GM04504 (cell line): ENCODE measurements at regions not wholly inside any gene's neighbourhood (a gene's known extent, or its start where the extent isn't known, plus 50 kb on each side); places are given as distances from the start of the nearest gene placed in this dataset.
A peak's percentile ranks its signal among the peaks of the same experiment; 100 is the strongest.
"Not testable (repeated sequence)": the region's sequence is repeated elsewhere in the genome, so short reads cannot be mapped to it uniquely, and the experiment has no call there.

Experiments
- DNase-seq: peaks from one replicate; pipeline ENCODE4 v3.0.0-alpha.2; 2012; ENCODE audit warnings: low read depth

DNA sequence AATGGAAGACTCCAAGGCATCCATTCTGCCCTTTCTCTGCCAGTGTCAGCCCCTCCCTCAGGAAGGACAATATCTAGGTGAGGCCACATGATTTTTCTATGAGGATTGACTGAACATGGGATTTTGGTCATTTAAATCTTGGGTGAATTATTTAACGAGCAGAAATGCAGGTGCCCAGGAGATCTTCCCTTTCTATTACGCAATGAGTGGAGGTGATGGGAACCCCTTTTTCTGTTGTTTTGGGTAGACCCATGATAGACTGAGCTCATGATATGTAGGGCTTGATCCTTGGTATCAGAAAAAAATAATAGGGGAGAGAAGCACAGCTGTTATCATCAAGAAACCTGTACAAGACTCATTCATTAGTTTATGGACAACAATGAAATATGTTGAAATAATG is 112.6 kb upstream of the SPTLC3 start:
- no peak for DNase-seq

DNA sequence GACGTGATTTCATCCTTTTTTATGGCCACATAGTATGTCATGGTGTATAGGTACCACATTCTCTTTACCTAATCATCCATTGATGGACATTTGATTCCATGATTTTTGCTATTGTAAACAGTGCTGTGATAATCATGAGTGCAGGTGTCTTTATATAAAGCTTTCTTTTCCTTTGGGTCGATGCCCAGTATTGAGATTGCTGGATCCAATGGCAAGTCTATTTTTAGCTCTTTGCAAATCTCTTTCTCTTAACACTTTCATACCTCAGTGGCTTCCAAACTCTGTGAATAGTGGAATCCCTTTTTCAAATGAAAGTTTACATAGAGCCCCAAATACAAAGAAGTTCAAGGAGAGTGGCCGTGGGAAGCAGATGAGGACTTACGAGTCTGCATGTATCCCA is 105.8 kb upstream of the SPTLC3 start:
- no peak for DNase-seq

DNA sequence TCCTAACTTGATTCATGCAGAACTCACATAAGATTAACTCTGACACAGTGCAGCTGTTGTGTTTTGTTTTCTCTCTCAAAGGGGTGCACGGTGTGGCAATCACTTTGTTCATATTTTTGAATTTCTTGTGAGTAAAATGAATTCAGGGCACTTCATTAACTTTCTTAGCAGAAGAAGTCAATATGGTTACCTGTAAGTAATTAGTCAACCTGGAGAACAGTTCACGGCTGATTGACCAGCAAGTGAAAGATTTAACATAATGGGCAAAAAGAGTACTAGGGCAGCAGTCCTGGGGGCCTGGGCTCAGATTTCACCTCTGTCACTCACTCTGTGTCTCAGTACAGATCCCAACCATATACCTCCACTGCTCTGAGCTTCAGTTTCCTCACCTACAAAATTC is 102.4 kb upstream of the SPTLC3 start:
- DNase-seq = no peak

DNA sequence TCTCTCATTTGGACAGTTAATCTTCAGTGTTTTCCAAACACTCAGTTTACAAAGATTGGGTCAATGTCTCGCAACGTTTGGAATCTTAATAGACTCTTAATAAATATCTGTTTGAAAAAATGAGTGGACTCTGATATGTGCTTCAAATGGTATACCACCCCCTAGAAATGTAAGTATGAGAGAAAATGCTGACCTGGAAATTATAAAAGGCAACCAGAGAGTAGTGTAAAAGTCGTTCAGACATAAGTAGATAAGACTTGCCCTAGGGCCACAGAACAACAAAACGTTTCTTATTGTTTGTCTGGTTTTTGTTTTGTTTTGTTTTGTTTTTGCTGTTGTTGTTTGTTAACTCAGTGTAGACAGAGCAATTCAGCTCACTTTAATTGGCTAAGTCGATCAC is 97.4 kb upstream of the SPTLC3 start:
- no peak for DNase-seq

DNA sequence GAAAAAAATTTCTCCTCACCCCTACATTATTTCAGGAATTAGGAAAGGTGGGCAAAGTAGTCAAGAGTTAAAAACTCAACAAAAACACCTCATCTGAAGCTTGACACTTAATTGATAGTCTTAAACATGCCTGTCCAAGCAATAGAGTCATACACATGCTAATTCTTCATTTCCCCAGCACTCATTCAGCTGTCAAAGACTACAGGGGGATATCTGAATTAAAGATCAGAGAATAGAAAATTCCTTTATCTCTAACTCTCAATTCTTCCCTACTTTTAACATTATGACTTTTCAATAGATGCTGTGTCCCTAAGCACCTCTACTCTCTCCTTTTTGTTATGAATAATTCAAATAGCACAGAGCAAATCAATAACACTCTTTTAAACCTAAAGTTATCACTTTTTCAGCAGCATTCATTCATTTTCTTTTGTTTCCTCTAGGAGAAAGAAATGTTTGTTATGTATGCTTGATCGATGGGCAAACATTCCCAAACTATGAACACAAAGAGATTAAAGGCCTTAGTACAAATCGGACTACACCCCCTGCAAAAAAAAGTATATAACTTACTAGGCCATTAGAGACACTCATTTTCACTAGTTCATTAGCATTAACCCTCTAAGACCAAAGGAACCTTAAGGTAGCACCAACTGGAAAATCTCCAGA is 94.9 kb upstream of the SPTLC3 start:
- no peak for DNase-seq

DNA sequence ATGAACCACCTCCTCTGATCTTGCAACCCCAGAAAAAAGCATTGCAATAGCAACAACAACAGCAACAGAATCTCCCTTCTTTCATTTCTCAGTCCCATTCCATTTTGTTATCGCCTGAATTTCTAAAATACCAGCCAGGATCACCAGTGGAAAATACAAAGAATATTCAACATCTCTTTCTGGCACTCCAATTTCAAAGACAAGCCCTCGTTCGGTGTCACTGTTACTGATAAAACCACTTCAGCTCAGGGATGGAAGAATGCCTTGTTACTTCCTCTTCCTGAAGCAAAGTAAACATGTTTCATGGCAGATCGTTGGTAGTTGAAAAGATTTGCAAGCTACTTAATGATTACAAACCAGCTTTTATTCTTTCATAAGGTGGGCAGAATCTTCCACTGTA is 94.0 kb upstream of the SPTLC3 start:
- no peak for DNase-seq

DNA sequence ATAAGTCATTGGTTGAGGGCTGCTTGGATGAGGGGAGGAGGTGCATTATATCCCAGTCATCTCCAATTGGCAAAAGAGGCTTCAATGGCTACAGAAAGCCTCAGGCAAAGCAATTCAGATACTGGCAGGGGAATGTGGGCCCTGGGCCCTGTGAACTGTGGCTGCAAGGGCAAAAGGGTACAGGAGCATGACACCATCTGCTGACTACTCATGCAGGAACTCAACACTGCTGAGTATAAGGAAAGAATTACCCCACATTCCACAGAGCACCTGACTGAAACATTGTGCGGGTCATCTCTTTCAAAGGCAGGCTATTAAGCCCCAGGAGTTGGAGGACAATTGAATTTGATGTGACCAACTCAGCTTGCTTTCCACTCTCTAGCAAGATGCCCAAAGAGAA is 92.1 kb upstream of the SPTLC3 start:
- no peak for DNase-seq

DNA sequence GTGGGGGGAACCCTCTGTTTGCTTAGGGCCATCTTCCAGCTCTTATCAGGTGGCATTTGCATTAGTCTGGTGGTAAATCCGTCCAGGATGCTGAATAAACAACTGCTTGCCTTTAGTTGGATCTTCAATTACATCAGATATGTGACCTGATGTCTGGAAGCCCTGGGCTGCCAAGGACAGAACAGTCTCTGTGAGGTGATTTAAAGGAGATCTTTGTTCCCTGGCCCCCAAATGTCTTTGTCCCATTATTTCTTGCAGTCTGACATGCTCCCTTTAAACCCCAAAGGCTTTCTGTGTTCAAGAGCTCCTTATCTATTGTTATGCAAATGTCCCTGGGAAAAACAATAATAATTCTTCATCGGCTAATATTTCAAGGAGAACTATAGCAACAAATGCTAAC is 84.6 kb upstream of the SPTLC3 start:
- no peak for DNase-seq

DNA sequence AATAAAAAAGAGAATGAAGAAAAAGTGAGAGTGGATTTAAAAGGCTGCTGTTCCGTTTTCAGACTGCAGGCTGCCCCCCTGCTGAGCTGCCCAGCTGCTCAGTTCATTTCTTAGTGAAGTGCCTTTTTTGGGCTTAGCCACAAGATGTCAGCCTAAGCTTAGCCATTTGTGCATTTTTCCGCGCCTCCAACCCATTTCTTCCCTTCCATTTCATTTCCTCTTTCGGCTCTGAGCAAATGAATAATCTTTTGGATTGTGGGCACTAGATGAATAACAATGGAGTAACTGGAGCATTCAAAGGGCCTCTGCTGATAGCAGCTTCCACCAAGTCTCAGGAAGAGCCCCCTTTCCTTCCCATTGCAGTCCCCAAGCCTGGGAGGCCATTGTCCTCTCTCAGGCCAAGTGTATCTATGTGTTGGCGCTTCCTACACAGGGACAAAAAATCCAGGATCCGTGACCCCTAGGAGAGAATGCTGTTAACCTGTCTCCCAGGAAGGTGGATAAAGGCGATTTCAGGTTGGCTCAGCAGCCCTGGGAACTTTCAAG is 83.5 kb upstream of the SPTLC3 start:
- DNase-seq = peak; percentile 60

DNA sequence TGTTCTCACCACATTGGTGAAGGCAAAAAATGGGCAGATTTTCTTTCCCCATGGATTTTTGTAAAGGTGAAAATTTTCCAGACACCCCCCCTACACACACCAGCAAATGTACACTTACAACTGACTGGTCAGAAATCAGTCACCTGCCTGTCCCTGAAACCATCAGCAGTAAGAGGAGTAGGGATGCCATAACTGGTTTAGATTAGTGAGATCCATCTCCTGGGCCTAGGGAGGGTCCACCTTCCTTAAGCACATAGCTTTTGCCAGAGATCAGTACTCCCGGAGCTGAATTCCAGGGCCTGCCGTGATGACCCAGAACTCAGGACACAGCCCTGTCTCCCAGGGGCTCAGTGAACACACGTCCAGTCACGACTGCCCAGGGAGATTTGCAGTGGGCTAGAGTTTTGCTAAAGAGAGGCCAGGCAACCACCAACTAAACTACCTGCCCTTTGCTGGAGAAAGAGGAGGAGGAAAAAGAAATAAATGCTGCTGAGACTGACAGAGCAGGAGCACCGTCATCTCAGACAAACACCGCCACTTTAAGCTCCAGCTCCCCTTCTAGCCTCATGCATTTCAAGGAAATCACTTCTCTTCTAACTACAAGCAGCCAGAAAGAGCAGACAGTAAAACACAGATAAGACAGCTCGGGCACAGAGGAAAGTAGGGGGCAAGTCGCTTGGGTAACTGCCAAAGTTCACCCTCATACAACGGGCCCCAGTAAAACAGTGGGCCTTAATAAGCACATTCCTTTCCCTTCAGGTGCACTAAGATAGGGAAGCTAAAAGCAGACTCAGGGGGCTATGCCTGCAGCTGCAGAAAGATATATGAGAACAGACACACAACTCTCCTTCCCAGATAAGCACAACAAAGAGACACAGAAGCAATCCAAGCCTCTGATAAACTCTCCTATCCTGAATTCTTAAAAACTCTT is 82.6 kb upstream of the SPTLC3 start:
- no peak for DNase-seq

DNA sequence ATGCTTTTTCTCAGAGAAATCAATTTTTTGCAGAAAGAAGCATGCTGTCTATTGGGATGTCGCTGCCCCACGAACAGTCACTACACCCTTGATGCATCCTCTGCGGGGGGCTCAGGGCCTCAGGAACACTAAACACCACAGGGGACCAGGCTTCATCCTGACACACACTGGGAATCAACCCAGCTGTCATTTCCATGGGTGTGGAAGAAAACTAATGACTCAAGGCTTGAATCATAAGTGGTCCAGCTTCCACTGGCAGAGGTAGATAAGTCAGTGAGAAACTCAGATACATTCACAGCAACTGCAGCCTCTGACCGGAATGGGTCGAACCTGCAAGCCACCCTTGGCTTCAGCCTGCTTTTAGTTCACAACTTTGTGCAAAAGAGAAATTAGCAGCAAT is 81.3 kb upstream of the SPTLC3 start:
- peak; percentile 11 for DNase-seq

DNA sequence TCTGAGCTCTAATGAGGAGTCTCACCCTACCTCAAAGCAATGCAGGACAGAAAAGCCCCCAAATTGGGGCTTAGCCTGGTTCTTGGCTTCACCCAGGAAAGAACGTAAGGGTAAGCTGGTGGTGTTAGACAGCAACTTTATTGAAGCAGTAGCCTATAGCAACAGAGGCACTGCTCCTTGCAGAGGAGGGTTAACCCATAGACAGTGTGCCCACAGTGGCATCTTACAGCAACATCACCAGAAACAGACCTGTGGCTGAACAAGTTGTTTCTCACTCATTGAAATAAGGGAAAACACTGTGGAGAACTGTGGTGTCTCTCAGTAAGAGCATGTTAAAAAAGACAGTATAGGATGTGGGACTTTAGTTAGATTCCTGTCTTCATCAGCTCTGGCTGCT is 80.4 kb upstream of the SPTLC3 start:
- no peak for DNase-seq

DNA sequence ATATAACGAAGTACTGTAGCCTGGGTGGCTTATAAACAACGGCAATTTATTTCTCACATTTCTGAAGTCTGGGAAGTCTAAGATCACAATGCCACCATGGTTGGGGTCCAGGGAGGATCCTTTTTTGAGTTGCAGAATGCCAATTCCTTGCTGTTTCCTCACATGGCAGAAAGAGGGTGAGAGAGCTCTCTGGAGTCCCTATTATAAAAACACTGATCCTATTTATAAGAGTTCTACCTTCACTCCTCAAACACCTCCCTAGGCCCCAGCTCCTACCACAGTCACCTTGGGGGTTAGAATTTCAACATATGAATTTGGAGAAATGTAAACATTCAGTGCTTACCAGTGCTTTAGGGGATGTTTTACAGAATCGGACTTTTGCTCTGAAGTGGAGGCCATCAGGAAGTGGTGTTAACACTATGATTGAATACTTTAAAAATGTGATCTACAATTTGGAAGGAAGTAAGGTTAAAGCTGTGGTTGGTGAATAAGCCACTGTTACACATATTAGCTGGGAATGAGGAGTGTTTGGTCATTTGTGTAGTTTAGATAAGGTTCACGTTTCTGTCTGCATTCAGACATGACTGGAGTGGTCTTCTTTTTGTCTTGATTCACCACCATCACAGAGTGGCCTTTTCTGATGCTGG is 79.9 kb upstream of the SPTLC3 start:
- DNase-seq = peak; percentile 27

DNA sequence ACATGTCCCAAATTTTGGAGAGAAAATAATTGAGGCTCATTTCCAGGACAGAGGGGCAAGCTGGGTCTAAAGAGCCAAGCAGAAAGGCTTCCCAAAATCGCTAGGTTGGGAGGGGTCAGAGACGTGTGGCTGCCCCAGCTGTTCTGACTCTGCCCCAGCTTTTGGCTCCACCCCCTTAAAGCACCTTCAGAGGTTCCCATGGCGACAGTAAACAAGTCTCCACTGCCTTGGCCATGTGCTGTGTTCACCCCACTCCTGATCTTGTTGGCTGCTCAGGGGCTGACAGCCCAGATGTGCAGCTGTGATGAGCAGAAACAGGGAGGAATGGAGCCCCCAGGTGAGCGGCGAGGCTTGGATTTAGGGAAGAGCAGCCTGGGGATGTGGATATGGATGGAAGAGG is 72.8 kb upstream of the SPTLC3 start:
- DNase-seq = no peak

DNA sequence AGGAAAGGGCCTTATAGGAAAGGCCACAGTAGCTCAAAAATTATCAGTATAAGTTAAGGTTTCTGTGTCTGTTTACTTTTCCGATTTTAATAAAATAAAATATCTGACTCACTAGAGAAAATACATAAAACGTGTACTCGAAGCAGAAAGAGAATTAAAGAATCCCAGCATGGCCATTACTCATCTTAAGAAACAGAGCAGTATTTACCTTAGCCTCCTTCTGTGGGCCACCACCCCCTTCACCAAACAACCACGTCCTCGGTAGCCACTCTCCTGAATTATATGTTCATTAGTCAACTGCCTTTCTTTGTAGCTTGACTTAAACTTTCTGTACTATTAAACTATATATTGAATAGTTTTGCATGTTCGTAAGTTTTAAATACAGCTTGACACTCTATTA is 72.2 kb upstream of the SPTLC3 start:
- no peak for DNase-seq

DNA sequence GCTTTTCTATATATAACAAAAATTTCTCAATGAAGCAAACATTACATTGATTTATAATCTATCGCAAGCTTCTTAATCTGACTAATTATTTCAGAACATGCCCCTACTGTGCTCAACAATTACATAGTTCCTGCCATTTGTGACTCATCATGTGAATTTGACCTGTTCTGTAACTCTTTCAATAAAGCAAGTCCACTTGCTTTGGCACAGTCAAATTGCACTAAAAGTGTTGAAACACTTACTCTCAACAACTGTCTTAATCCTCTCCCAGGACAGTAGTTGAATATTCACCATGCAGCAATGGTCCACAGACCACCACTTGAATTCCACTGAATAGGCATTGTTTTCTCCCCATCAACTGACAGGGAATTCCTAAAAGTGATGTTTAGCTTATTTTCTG is 67.7 kb upstream of the SPTLC3 start:
- DNase-seq = no peak

DNA sequence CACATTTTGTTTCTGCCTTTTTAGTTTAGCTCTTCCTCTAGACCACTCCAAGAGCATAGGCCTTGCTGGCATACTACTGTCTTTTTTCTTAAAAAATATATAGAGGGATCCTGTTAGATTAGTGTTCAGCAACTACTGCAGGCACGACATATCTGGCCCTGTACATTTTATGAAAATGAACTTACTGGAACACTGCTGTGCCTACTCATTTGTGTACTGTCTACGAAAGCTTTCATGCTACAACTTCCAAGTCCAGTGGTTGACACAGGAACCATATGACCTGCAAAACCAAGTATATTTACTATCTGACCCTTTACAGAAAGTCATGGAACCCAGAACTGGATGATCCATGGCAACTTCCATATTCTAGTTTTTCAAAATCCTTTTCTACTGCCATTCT is 66.6 kb upstream of the SPTLC3 start:
- DNase-seq = no peak

DNA sequence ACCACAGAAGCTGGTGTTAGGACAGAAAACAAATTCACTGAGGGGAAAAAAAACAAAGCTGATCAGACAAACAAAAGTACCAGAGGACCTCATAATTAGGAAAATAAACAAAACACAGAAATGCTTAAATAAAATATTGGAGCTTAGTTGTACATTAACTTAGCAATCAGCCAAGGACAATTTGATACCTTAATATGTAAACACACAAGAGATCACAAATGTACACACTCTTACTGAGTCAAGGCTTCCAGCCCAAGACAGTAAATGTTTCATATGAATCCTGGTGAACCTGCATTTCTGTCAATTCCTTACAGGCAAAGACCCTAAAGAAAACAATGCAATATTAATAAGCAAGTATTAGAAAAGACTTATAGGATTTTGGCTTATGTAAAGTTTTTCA is 62.0 kb upstream of the SPTLC3 start:
- no peak for DNase-seq

DNA sequence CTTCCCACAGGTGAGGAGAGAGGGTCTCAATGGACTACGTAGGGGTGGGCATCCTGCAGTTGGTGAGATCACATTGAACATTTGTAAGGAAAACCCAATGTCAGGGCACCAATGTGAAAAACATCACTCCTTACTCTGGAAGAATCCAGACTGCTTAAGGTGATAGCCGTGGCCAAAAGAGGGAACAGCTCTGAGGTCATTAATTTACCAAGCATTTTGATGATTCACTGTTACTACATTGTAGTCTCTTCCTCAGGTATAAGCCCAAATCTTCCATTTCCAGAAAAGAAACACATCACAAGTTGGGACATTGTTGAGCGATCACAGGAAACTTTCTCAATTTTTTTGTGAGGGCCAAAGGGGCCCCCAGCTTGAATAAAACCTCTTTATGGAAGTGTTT is 61.1 kb upstream of the SPTLC3 start:
- DNase-seq = no peak

DNA sequence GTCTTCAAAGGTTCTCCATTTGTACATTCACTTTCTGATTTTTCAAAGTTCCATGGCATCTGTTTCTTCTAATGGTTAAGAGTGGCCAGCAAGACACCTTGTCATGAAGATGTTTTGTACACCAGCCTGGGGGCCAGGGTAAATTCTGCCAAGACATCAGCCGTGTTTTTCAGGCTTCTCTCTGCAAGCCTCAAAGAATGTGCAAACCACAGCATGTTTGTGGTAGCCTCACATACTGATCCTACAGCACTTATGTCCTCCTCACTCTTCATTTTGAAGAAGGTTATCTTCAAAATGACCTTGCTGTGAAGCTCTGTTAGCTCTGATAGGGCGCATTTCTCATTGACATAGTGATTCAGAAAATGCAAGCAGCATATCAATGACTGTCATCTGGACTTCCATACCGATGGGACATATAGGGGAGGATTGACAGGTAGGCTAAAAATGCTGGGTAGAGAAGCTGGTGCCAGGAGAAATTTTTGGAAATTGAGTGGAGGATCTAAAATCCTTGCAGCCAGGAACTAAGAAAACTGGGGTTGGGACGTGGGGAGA is 59.3 kb upstream of the SPTLC3 start:
- DNase-seq = no peak

DNA sequence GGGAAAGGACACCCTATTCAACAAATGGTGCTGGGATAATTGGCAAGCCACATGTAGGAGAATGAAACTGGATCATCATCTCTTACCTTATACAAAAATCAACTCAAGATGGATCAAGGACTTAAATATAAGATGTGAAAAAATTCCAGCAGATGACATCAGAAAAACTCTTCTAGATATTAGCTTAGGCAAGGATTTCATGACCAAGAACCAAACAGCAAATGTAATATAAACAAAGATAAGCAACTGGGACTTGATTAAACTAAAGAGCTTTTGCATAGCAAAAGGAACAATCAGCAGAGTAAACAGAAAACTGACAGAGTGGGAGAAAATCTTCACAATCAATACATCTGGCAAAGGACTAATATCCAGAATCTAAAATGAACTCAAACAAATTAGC is 54.5 kb upstream of the SPTLC3 start:
- DNase-seq = not testable (repeated sequence)

DNA sequence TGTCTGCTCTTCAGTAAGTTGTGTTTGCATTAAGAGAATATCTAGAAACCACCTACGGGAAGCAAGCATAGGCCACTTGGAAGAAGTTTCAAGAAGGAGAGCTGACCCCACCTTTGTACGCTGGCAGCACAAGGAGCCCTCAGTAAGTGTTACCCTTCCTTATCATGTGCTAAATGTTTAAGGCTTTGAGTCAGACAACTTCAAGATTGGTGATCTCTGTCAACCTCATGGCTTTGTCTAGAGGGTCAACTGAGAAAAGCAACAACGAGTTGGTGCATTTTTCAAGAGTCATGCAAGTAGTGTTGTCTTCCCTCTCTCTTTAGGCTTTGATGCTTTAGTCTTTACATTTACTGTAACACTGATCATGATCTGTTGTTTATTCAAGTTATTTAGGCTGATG is 53.2 kb upstream of the SPTLC3 start:
- DNase-seq = no peak

DNA sequence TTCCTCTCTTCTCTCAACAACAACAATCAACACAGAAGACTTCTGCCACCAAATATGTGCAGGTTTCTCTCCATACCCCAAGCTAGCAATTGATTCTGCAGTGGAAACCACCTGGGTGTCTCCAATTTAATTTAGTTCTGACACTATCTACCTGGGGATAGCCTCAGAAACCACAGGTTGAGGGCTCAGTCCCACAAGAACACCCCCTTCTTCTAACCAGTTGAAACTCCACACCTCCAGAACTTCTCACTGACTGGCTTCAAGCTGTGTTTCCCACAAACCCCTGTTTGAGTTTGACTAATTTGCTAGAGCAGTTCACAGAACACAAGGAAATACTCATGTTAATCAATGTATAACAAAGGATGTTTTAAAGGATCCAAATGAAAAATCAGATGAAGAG is 52.5 kb upstream of the SPTLC3 start:
- DNase-seq = no peak
